ENCODE measurements at regions not wholly inside any gene's neighbourhood (a gene's known extent, or its start where the extent isn't known, plus 50 kb on each side); places are given as distances from the start of the nearest gene placed in this dataset.

DNA sequence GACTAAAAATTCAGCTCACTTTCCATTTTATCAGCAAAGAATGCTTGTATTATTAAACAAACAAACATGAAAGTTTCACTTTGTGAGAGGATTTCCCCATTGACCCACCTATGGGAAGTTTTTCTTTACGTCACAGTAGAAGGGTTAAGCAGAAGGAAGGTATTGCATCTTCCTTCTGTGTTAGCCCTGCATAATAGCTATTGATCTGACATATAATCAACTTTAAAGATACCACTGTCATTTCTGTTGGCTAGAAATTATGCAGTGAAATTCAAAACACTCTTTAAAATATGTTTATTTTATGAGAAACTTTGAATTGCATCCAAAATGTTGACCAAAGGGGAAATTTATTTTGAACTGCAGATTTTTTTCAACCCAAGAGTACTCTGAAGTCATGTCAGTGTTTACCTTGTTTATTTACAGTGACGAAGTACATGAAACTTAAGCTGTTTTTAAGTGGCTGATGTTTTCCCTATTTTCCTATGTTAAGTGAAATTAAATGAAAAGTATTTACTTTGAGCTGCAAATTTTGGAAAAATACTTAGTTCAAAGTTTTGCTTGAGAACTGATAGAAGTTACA, 566.4 kb downstream of the ZEB2 start:
- H3K9ac ChIP-seq (ENCODE audit: insufficient read depth, low read length, poor library complexity, severe bottlenecking): no peak overlapping the region

DNA sequence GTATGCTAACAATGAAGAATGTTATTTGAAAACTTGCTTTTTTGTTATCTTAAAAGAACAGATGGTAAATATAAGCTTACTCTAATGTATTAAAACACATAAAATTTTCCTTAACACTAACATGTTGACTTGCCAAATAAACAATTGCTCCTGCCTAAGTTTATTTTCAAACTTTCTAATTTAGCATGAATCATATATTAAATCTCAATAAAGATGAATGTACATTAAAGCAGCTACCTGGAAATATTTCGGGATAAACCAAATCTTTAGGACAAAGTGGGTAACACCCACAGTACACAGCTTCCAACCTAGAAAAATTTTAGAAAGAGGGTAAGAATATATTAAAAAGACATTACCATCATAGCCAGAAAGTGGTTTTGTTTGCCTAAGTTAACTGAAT, 567.4 kb downstream of the ZEB2 start:
- Histone ChIP-seq H3K4me3 (replicated peaks in 1 of 3; ENCODE audit: low read depth in 2 of 3, low read length in 3 of 3) (no peak overlapping the region), H3K4me2 (replicated peaks; ENCODE audit: extremely low read depth, low read length, poor library complexity, severe bottlenecking) (no peak overlapping the region), H3K27me3 (ENCODE audit: control insufficient read depth in 2 of 2, insufficient read depth in 2 of 2, low read length in 2 of 2) (no peaks in the 10 kb centered on the region), H3K27ac (ENCODE audit: low read depth in 1 of 2, low read length in 2 of 2) (no peak overlapping the region), H3K4me1 (ENCODE audit: control insufficient read depth in 1 of 2, insufficient read depth in 2 of 2, low read length in 2 of 2) (no peaks in the 10 kb centered on the region), H4K20me1 (ENCODE audit: insufficient read depth, low read length) (no peaks in the 10 kb centered on the region), H3K79me2 (ENCODE audit: insufficient read depth, low read length) (no peaks in the 10 kb centered on the region), H3K9ac (ENCODE audit: insufficient read depth, low read length, poor library complexity, severe bottlenecking) (no peak overlapping the region), H3K36me3 (replicated peaks in 1 of 2; ENCODE audit: control insufficient read depth in 1 of 2, insufficient read depth in 2 of 2, low read length in 2 of 2) (no peaks in the 10 kb centered on the region), H3K9me3 (replicated peaks in 1 of 2; ENCODE audit: control insufficient read depth in 1 of 2, insufficient read depth in 1 of 2, low read length in 2 of 2) (no peaks in the 10 kb centered on the region), H2AFZ (ENCODE audit: insufficient read depth, low read depth, low read length, poor library complexity, severe bottlenecking) (no peak overlapping the region)
- peaks cover 0 to 3% of the 10 kb centered on the region in 2 donors for H3K36me3 Mint-ChIP-seq
- no peak overlapping the region for H3K27ac Mint-ChIP-seq
- H3K4me1 Mint-ChIP-seq: no peaks in the 10 kb centered on the region
- no peak overlapping the region for H3K4me3 Mint-ChIP-seq
- TF ChIP-seq, protein P1, sequence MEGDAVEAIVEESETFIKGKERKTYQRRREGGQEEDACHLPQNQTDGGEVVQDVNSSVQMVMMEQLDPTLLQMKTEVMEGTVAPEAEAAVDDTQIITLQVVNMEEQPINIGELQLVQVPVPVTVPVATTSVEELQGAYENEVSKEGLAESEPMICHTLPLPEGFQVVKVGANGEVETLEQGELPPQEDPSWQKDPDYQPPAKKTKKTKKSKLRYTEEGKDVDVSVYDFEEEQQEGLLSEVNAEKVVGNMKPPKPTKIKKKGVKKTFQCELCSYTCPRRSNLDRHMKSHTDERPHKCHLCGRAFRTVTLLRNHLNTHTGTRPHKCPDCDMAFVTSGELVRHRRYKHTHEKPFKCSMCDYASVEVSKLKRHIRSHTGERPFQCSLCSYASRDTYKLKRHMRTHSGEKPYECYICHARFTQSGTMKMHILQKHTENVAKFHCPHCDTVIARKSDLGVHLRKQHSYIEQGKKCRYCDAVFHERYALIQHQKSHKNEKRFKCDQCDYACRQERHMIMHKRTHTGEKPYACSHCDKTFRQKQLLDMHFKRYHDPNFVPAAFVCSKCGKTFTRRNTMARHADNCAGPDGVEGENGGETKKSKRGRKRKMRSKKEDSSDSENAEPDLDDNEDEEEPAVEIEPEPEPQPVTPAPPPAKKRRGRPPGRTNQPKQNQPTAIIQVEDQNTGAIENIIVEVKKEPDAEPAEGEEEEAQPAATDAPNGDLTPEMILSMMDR (IDR thresholded peaks at IDR 0.05): no peak
- no peaks in the 10 kb centered on the region for H3K27me3 Mint-ChIP-seq (ENCODE audit: low read depth in 3 of 3)
- no CpG with 5 or more reads among the region's 1 CpG for whole genome bisulfite sequencing (ENCODE audit: insufficient coverage)
- DNase-seq: no peak
- intact Hi-C loops (cut with micrococcal nuclease): no loop called here
- no peaks in the 10 kb centered on the region for H3K9me3 Mint-ChIP-seq

More for the DNA sequence above, 566.4 kb downstream of the ZEB2 start:
- Mint-ChIP-seq H3K9me3 (no peaks in the 10 kb centered on the region), H3K4me1 (no peaks in the 10 kb centered on the region), H3K4me3 (no peak overlapping the region), H3K36me3 (peaks cover 0 to 3% of the 10 kb centered on the region in 2 donors), H3K27me3 (ENCODE audit: low read depth in 3 of 3) (no peaks in the 10 kb centered on the region), H3K27ac (no peak overlapping the region)
- Histone ChIP-seq H3K9me3 (replicated peaks in 1 of 2; ENCODE audit: control insufficient read depth in 1 of 2, insufficient read depth in 1 of 2, low read length in 2 of 2) (no peaks in the 10 kb centered on the region), H3K36me3 (replicated peaks in 1 of 2; ENCODE audit: control insufficient read depth in 1 of 2, insufficient read depth in 2 of 2, low read length in 2 of 2) (no peaks in the 10 kb centered on the region), H3K79me2 (ENCODE audit: insufficient read depth, low read length) (no peaks in the 10 kb centered on the region), H3K4me3 (replicated peaks in 1 of 3; ENCODE audit: low read depth in 2 of 3, low read length in 3 of 3) (no peak overlapping the region), H2AFZ (ENCODE audit: insufficient read depth, low read depth, low read length, poor library complexity, severe bottlenecking) (no peak overlapping the region), H3K4me1 (ENCODE audit: control insufficient read depth in 1 of 2, insufficient read depth in 2 of 2, low read length in 2 of 2) (no peaks in the 10 kb centered on the region), H3K27me3 (ENCODE audit: control insufficient read depth in 2 of 2, insufficient read depth in 2 of 2, low read length in 2 of 2) (no peaks in the 10 kb centered on the region), H3K27ac (ENCODE audit: low read depth in 1 of 2, low read length in 2 of 2) (no peak overlapping the region), H4K20me1 (ENCODE audit: insufficient read depth, low read length) (no peaks in the 10 kb centered on the region), H3K4me2 (replicated peaks; ENCODE audit: extremely low read depth, low read length, poor library complexity, severe bottlenecking) (no peak overlapping the region)
- WGBS (ENCODE audit: insufficient coverage): no CpG with 5 or more reads among the region's 2 CpGs
- intact Hi-C loops (cut with micrococcal nuclease): no loop called here
- DNase-seq: no peak
- TF ChIP-seq, protein P1 (IDR thresholded peaks at IDR 0.05): no peak

Measured in CD14-positive monocyte (primary cell).